H1 (cell line): ENCODE measurements at regions not wholly inside any gene's neighbourhood (a gene's known extent, or its start where the extent isn't known, plus 50 kb on each side); places are given as distances from the start of the nearest gene placed in this dataset.

Experiments
- CTCF ChIP-seq, 3 experiments: IDR thresholded peaks; 1 replicate in 2 of 3; 2 replicates in 1 of 3; pipeline versions ENCODE4 v1.5.1 to v1.6.1; 2011; ENCODE audit warnings: low read length in 3 of 3, mild to moderate bottlenecking in 3 of 3, inconsistent platforms in 2 of 3, low read depth in 1 of 3, moderate library complexity in 1 of 3; ENCODE audit not compliant: insufficient read depth in 1 of 3; ENCODE audit errors: control extremely low read depth in 1 of 3
- E2F6 ChIP-seq: IDR thresholded peaks from 2 replicates; pipeline ENCODE4 v1.6.1; 2012; ENCODE audit warnings: inconsistent platforms
- EP300 ChIP-seq, 2 experiments: IDR thresholded peaks; 1 replicate in 1 of 2; 2 replicates in 1 of 2; pipeline ENCODE4 v1.6.1; 2011 to 2012; ENCODE audit warnings: low read depth in 2 of 2, low read length in 2 of 2, mild to moderate bottlenecking in 2 of 2, borderline replicate concordance in 1 of 2, inconsistent platforms in 1 of 2, moderate library complexity in 1 of 2
- GABPA ChIP-seq: IDR thresholded peaks from 2 replicates; pipeline ENCODE4 v1.6.1; 2011; ENCODE audit warnings: mild to moderate bottlenecking, low read length, moderate library complexity, borderline replicate concordance; ENCODE audit not compliant: insufficient read depth
- RNF2 ChIP-seq: fragments of 200-900, 300-1000 bp; sonication (generic); IDR thresholded peaks from 2 replicates; pipeline ENCODE4 v1.7.1; 2016; ENCODE audit warnings: borderline replicate concordance, low read depth, mild to moderate bottlenecking, antibody characterized with exemption, low read length; ENCODE audit not compliant: poor library complexity, severe bottlenecking; ENCODE audit errors: missing control alignments
- RXRA ChIP-seq: IDR thresholded peaks from 2 replicates; pipeline ENCODE4 v1.6.1; 2011; ENCODE audit warnings: low read depth, mild to moderate bottlenecking, low read length, moderate library complexity; ENCODE audit not compliant: insufficient read depth
- YY1 ChIP-seq: IDR thresholded peaks from 2 replicates; pipeline ENCODE4 v1.6.1; 2011; ENCODE audit warnings: low read depth, mild to moderate bottlenecking, low read length

- TF ChIP-seq EP300 (IDR thresholded peaks at IDR 0.05; ENCODE audit: borderline replicate concordance in 1 of 2, low read depth in 2 of 2, low read length in 2 of 2) (no peak), GABPA (no peak), CTCF (IDR thresholded peaks at IDR 0.05; ENCODE audit: control extremely low read depth in 1 of 3, insufficient read depth in 1 of 3, low read depth in 1 of 3, low read length in 3 of 3) (no peak), E2F6 (no peak), RNF2 (no peak), RXRA (no peak), YY1 (no peak)
Observed at GRCh38 chr20:20939006-20939405, 167.2 kb downstream of the LINC00237 start.
